GM12875 (cell line): ENCODE measurements at regions not wholly inside any gene's neighbourhood (a gene's known extent, or its start where the extent isn't known, plus 50 kb on each side); places are given as distances from the start of the nearest gene placed in this dataset.

Experiments
- H3K4me3 ChIP-seq: one replicate; pipeline ENCODE4 v1.5.1; 2011; ENCODE audit warnings: low read depth, low read length, control low read depth
- TF ChIP-seq, protein P1 (sequence below): IDR thresholded peaks from 2 replicates; pipeline ENCODE4 v1.5.1; 2011; ENCODE audit warnings: low read depth, mild to moderate bottlenecking, control low read depth, inconsistent platforms, low read length, moderate library complexity, borderline replicate concordance; ENCODE audit not compliant: insufficient read depth

GRCh38 chr10:91137822-91138221 is 82.6 kb upstream of the PCGF5 start:
- TF ChIP-seq, protein P1, sequence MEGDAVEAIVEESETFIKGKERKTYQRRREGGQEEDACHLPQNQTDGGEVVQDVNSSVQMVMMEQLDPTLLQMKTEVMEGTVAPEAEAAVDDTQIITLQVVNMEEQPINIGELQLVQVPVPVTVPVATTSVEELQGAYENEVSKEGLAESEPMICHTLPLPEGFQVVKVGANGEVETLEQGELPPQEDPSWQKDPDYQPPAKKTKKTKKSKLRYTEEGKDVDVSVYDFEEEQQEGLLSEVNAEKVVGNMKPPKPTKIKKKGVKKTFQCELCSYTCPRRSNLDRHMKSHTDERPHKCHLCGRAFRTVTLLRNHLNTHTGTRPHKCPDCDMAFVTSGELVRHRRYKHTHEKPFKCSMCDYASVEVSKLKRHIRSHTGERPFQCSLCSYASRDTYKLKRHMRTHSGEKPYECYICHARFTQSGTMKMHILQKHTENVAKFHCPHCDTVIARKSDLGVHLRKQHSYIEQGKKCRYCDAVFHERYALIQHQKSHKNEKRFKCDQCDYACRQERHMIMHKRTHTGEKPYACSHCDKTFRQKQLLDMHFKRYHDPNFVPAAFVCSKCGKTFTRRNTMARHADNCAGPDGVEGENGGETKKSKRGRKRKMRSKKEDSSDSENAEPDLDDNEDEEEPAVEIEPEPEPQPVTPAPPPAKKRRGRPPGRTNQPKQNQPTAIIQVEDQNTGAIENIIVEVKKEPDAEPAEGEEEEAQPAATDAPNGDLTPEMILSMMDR = no peak
- H3K4me3 ChIP-seq = no peak overlapping the region

DNA sequence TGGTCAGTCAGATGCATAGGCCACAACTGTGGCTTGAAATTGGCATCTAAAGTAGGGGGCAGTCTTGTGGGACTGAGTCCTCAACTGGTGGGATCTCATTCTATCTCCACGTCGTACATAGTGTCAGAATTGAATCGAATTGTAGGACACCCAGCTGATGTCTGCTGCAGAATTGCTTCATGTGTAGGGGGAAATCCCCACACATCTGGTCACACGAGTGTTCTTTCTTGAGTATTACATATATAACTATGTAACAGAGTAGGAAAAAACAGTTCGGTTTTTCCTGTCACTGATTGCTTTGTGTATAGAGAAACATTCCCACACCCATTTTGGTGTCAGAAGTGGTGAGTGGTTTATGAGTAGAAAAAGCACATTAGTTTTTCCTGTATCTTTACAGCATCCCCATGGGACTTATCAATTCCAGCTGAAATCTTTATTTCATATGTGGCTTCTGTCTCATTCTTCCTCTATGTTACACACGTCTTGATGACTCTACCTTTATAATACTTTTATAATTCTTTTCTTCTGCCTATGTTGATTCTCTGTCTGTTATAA is 79.4 kb upstream of the PCGF5 start:
- TF ChIP-seq, protein P1 = no peak
- H3K4me3 ChIP-seq = no peak overlapping the region

DNA sequence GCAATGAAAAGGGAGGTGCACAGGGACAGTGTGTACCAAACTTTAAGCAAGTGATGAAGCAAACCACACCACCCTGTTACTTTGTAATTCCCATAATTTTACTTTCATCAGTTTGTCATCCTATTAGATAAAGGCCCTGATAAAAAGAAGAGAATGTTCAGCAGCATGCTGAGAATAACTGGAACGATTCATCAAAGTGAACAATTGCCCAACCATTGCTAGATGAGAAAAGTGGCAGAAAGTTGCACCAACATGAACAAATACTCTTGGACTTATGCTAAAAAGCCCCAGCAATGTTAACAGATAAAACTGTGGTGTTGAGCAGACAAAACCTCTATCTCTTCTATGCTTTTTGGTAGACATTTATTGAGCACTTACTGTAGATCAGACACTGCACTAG is 75.5 kb upstream of the PCGF5 start:
- TF ChIP-seq, protein P1 = no peak
- H3K4me3 ChIP-seq = no peak overlapping the region

GRCh38 chr10:91146146-91146545 is 74.3 kb upstream of the PCGF5 start:
- TF ChIP-seq, protein P1 = no peak
- H3K4me3 ChIP-seq = no peak overlapping the region

- H3K4me3 ChIP-seq = no peak overlapping the region
- TF ChIP-seq, protein P1 = no peak
Observed at GRCh38 chr10:91149550-91149949, 70.9 kb upstream of the PCGF5 start.

DNA sequence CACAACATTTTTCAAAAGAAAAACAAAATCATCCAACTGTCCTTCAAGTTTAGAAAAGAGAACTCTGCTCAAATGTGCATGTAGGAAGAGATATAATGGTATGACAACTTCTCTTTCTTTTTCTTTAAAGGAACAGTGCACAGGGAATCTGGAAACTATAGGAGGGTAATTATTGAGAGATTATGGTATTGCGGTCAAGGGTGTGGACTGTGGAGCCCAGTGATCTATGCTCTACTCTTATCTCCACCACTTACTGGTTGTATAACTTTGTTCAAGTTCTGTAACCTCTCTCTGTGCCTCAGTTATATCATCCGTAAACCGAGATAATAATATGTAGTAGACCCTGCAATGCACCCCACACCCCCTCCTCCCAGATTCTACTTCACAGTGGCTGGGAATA is 69.8 kb upstream of the PCGF5 start:
- H3K4me3 ChIP-seq = no peak overlapping the region
- TF ChIP-seq, protein P1 = no peak

DNA sequence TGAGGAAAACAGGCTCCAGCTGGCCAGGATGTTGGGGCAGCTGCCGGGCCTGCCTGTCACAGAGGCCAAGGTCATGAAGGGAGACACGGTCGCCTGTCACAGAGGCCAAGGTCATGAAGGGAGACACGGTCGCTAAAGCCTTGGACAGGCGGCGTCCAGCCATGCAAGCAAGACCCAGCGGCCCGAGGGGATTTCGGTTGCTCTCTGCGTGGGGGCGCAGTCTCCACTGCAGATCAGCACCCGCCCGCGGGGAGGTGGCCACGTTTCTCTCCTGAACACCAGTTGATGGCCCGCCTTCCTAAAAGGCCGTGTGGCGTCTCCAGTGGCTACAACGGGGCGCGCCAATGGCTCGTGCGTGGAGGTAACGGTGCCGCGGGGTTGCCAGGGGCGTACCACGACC is 67.0 kb upstream of the PCGF5 start:
- no peak overlapping the region for H3K4me3 ChIP-seq
- TF ChIP-seq, protein P1 = no peak
